NCI-H345 (cell line): ENCODE measurements at regions not wholly inside any gene's neighbourhood (a gene's known extent, or its start where the extent isn't known, plus 50 kb on each side); places are given as distances from the start of the nearest gene placed in this dataset.
"Not testable (repeated sequence)": the region's sequence is repeated elsewhere in the genome, so short reads cannot be mapped to it uniquely, and the experiment has no call there.

Experiments
- DNase-seq: peaks from one replicate; lab custom pipeline; 2025; lab: John Stamatoyannopoulos, UW

GRCh38 chr13:55977436-55977835, 1163.3 kb upstream of the PRR20A start:
- no peak for DNase-seq

GRCh38 chr13:55981381-55981780, 1159.3 kb upstream of the PRR20A start:
- no peak for DNase-seq

- not testable (repeated sequence) for DNase-seq
Observed at GRCh38 chr13:55984026-55984425, 1156.7 kb upstream of the PRR20A start.

- DNase-seq, result no peak
Observed at GRCh38 chr13:55990631-55991030, 1150.1 kb upstream of the PRR20A start.

- no peak for DNase-seq
Observed at GRCh38 chr13:55991666-55992065, 1149.1 kb upstream of the PRR20A start.

- no peak for DNase-seq
Observed at GRCh38 chr13:55992145-55992544, 1148.6 kb upstream of the PRR20A start.

- DNase-seq, result peak; percentile 87
Observed at GRCh38 chr13:55999709-56000108, 1141.0 kb upstream of the PRR20A start.

- DNase-seq, result no peak
Observed at GRCh38 chr13:56009418-56009817, 1131.3 kb upstream of the PRR20A start.

- DNase-seq, result no peak
Observed at GRCh38 chr13:56012644-56013043, 1128.1 kb upstream of the PRR20A start.

- no peak for DNase-seq
Observed at GRCh38 chr13:56015919-56016318, 1124.8 kb upstream of the PRR20A start.

GRCh38 chr13:56019606-56020005, 1121.1 kb upstream of the PRR20A start:
- DNase-seq, result no peak

GRCh38 chr13:56020425-56020824, 1120.3 kb upstream of the PRR20A start:
- no peak for DNase-seq

- no peak for DNase-seq
Observed at GRCh38 chr13:56039992-56040391, 1100.7 kb upstream of the PRR20A start.

GRCh38 chr13:56066321-56066720, 1074.4 kb upstream of the PRR20A start:
- DNase-seq, result no peak

GRCh38 chr13:56102641-56103040, 1038.1 kb upstream of the PRR20A start:
- no peak for DNase-seq

GRCh38 chr13:56110751-56111150, 1030.0 kb upstream of the PRR20A start:
- no peak for DNase-seq

- no peak for DNase-seq
Observed at GRCh38 chr13:56134524-56134923, 1006.2 kb upstream of the PRR20A start.

GRCh38 chr13:56166864-56167263, 973.9 kb upstream of the PRR20A start:
- DNase-seq, result no peak

- DNase-seq, result no peak
Observed at GRCh38 chr13:56168581-56168980, 972.1 kb upstream of the PRR20A start.

GRCh38 chr13:56173346-56173745, 967.4 kb upstream of the PRR20A start:
- DNase-seq, result no peak

GRCh38 chr13:56182598-56182997, 958.1 kb upstream of the PRR20A start:
- no peak for DNase-seq

GRCh38 chr13:56187331-56187730, 953.4 kb upstream of the PRR20A start:
- no peak for DNase-seq

GRCh38 chr13:56188582-56188981, 952.1 kb upstream of the PRR20A start:
- DNase-seq, result not testable (repeated sequence)

- DNase-seq, result no peak
Observed at GRCh38 chr13:56189439-56189838, 951.3 kb upstream of the PRR20A start.

- no peak for DNase-seq
Observed at GRCh38 chr13:56189978-56190377, 950.7 kb upstream of the PRR20A start.
